ENCODE measurements at regions not wholly inside any gene's neighbourhood (a gene's known extent, or its start where the extent isn't known, plus 50 kb on each side); places are given as distances from the start of the nearest gene placed in this dataset.

- no peak for DNase-seq
Observed at GRCh38 chr10:33126742-33127141, 168.7 kb upstream of the ITGB1 start.

GRCh38 chr10:33125522-33126517 lies 167.8 kb upstream of the ITGB1 start:
- DNase-seq: no peak

GRCh38 chr10:33125111-33125510 lies 167.1 kb upstream of the ITGB1 start:
- DNase-seq: no peak

- no peak for DNase-seq
Observed at GRCh38 chr10:33123680-33124079, 165.7 kb upstream of the ITGB1 start.

- DNase-seq: peak in 1 of 2 donors; percentile 36
Observed at GRCh38 chr10:33122014-33122809, 164.2 kb upstream of the ITGB1 start.

- no peak for DNase-seq
Observed at GRCh38 chr10:33120700-33121099, 162.7 kb upstream of the ITGB1 start.

- DNase-seq: no peak
Observed at GRCh38 chr10:33120275-33120674, 162.2 kb upstream of the ITGB1 start.

GRCh38 chr10:33117816-33118215 lies 159.8 kb upstream of the ITGB1 start:
- no peak for DNase-seq

GRCh38 chr10:33117230-33117629 lies 159.2 kb upstream of the ITGB1 start:
- peak in 1 of 2 donors; percentile 27 for DNase-seq

GRCh38 chr10:33115738-33116719 lies 158.0 kb upstream of the ITGB1 start:
- peak in 1 of 2 donors; percentile 43 for DNase-seq

GRCh38 chr10:33114451-33114952 lies 156.5 kb upstream of the ITGB1 start:
- DNase-seq: no peak

GRCh38 chr10:33113466-33113865 lies 155.4 kb upstream of the ITGB1 start:
- DNase-seq: peak; percentile 44 to 61

- peak; percentile 55 to 73 for DNase-seq
Observed at GRCh38 chr10:33112831-33113455, 154.9 kb upstream of the ITGB1 start.

- DNase-seq: no peak
Observed at GRCh38 chr10:33111488-33112051, 153.5 kb upstream of the ITGB1 start.

GRCh38 chr10:33109788-33110469 lies 151.9 kb upstream of the ITGB1 start:
- no peak for DNase-seq

- DNase-seq: no peak
Observed at GRCh38 chr10:33109384-33109783, 151.4 kb upstream of the ITGB1 start.

- no peak for DNase-seq
Observed at GRCh38 chr10:33107953-33108352, 149.9 kb upstream of the ITGB1 start.

GRCh38 chr10:33106767-33107166 lies 148.7 kb upstream of the ITGB1 start:
- no peak for DNase-seq

- DNase-seq: no peak
Observed at GRCh38 chr10:33103863-33104379, 145.9 kb upstream of the ITGB1 start.

Measured in right lung (tissue), 2 donors.